PC-3 (cell line): ENCODE measurements at regions not wholly inside any gene's neighbourhood (a gene's known extent, or its start where the extent isn't known, plus 50 kb on each side); places are given as distances from the start of the nearest gene placed in this dataset.

Source experiments
- CTCF ChIP-seq: fragments of 300-600 bp; sonication (generic); conservative IDR thresholded peaks from 2 replicates; pipeline ENCODE4 v1.5.1; 2017; ENCODE audit warnings: antibody characterized with exemption, low read depth, mild to moderate bottlenecking, low read length
- EZH2 ChIP-seq: fragments of 300-600 bp; sonication (generic); IDR thresholded peaks from one replicate; pipeline ENCODE4 v1.6.1; 2017; ENCODE audit warnings: antibody characterized with exemption, mild to moderate bottlenecking, low read length; ENCODE audit not compliant: unreplicated experiment
- EZH2phosphoT487 ChIP-seq: fragments of 300-600 bp; sonication (generic); IDR thresholded peaks from 2 replicates; pipeline ENCODE4 v1.6.1; 2018; ENCODE audit warnings: mild to moderate bottlenecking, antibody characterized with exemption, low read length, borderline replicate concordance

- no peak for TF ChIP-seq CTCF
- no peak for TF ChIP-seq EZH2
- no peak for TF ChIP-seq EZH2phosphoT487
Measured at GRCh38 chr15:62326460-62327011, 161.5 kb upstream of the C2CD4B start.
